ENCODE measurements at regions not wholly inside any gene's neighbourhood (a gene's known extent, or its start where the extent isn't known, plus 50 kb on each side); places are given as distances from the start of the nearest gene placed in this dataset.

- TF ChIP-seq CTCF (IDR thresholded peaks at IDR 0.05): no peak
- TF ChIP-seq EZH2 (IDR thresholded peaks at IDR 0.05): no peak
- no peak for TF ChIP-seq EZH2phosphoT487 (IDR thresholded peaks at IDR 0.05)
Measured at GRCh38 chr10:128764190-128764589, 638.0 kb upstream of the MKI67 start.
